OCI-LY1 (cell line): ENCODE measurements at regions not wholly inside any gene's neighbourhood (a gene's known extent, or its start where the extent isn't known, plus 50 kb on each side); places are given as distances from the start of the nearest gene placed in this dataset.

Source experiments
- H2AFZ ChIP-seq: fragments of 200-600 bp; sonication (generic), shearing (Covaris generic); 2 replicates; pipeline ENCODE4 v1.6.0; 2014; ENCODE audit warnings: antibody characterized with exemption, mild to moderate bottlenecking, low read length
- H3F3A ChIP-seq: fragments of 200-600 bp; sonication (generic), shearing (Covaris generic); 2 replicates; pipeline ENCODE4 v1.6.0; 2014; ENCODE audit warnings: mild to moderate bottlenecking, antibody characterized with exemption, low read length, moderate library complexity; ENCODE audit not compliant: insufficient read depth
- H3K27ac ChIP-seq: fragments of 200-600 bp; sonication (generic); 2 replicates; pipeline ENCODE4 v1.5.1; 2014; ENCODE audit warnings: low read length, mixed run types, mild to moderate bottlenecking, low read depth; ENCODE audit not compliant: poor library complexity, severe bottlenecking
- H3K27me3 ChIP-seq: fragments of 200-600 bp; sonication (generic); 2 replicates; pipeline ENCODE4 v1.6.0; 2014; ENCODE audit warnings: antibody characterized with exemption, mild to moderate bottlenecking, low read length, moderate library complexity; ENCODE audit not compliant: insufficient read depth
- H3K36me3 ChIP-seq: fragments of 200-600 bp; sonication (generic); 2 replicates; pipeline ENCODE4 v1.6.1; 2014; ENCODE audit warnings: mild to moderate bottlenecking, antibody characterized with exemption, low read length, moderate library complexity, mixed read lengths; ENCODE audit not compliant: insufficient read depth
- H3K4me1 ChIP-seq: fragments of 200-600 bp; sonication (generic); 2 replicates; pipeline ENCODE4 v1.5.1; 2014; ENCODE audit warnings: mild to moderate bottlenecking, low read length, moderate library complexity; ENCODE audit not compliant: insufficient read depth, severe bottlenecking
- H3K4me2 ChIP-seq: fragments of 200-600 bp; sonication (generic), shearing (Covaris generic); 2 replicates; pipeline ENCODE4 v1.6.1; 2014; ENCODE audit warnings: low read length
- H3K4me3 ChIP-seq: fragments of 200-600 bp; sonication (generic); 2 replicates; pipeline ENCODE4 v1.5.1; 2014; ENCODE audit warnings: low read length, low read depth, mild to moderate bottlenecking, mixed read lengths; ENCODE audit not compliant: poor library complexity, severe bottlenecking
- H3K79me2 ChIP-seq: fragments of 200-600 bp; shearing (Covaris generic); 2 replicates; pipeline ENCODE4 v1.6.1; 2016; ENCODE audit warnings: mixed run types, low read length, mixed read lengths; ENCODE audit not compliant: insufficient read depth
- H3K9ac ChIP-seq: fragments of 200-600 bp; sonication (generic), shearing (Covaris generic); 2 replicates; pipeline ENCODE4 v1.6.1; 2014; ENCODE audit warnings: mild to moderate bottlenecking, low read length, mixed read lengths
- H3K9me2 ChIP-seq: fragments of 200-600 bp; sonication (generic), shearing (Covaris generic); 2 replicates; pipeline ENCODE4 v1.6.1; 2014; ENCODE audit warnings: low read depth, mild to moderate bottlenecking, low read length, mixed read lengths
- H3K9me3 ChIP-seq: fragments of 200-600 bp; shearing (Covaris generic); 2 replicates; pipeline ENCODE4 v1.6.1; 2014; ENCODE audit warnings: low read length, mixed read lengths
- H4K20me1 ChIP-seq: fragments of 200-600 bp; sonication (generic), shearing (Covaris generic); 2 replicates; pipeline ENCODE4 v1.6.0; 2016; ENCODE audit warnings: mild to moderate bottlenecking, low read length; ENCODE audit not compliant: insufficient read depth
- CTCF ChIP-seq: fragments of 200-600 bp; sonication (generic), shearing (Covaris generic); IDR thresholded peaks from 2 replicates; pipeline ENCODE4 v1.5.1; 2017; ENCODE audit warnings: mild to moderate bottlenecking, antibody characterized with exemption, low read length, moderate library complexity, mixed read lengths
- EZH2 ChIP-seq: fragments of 200-600 bp; sonication (generic), shearing (Covaris generic); IDR thresholded peaks from 2 replicates; pipeline ENCODE4 v1.8.0; 2017; ENCODE audit warnings: borderline replicate concordance, mixed run types, mild to moderate bottlenecking, antibody characterized with exemption, low read length, moderate library complexity, mixed read lengths

GRCh38 chr4:18627447-18628005 lies 606.0 kb upstream of the LCORL start:
- Histone ChIP-seq H2AFZ (no peak overlapping the region), H3K27ac (no peak overlapping the region), H3K9me3 (no peaks in the 10 kb centered on the region), H3K27me3 (no peaks in the 10 kb centered on the region), H3K9me2 (no peaks in the 10 kb centered on the region), H3K9ac (no peak overlapping the region), H3K79me2 (no peaks in the 10 kb centered on the region), H3K4me2 (no peak overlapping the region), H3F3A (no peaks in the 10 kb centered on the region), H3K4me1 (no peaks in the 10 kb centered on the region), H4K20me1 (no peaks in the 10 kb centered on the region), H3K36me3 (no peaks in the 10 kb centered on the region), H3K4me3 (no peak overlapping the region)
- TF ChIP-seq EZH2 (no peak), CTCF (no peak)

- Histone ChIP-seq H2AFZ (no peak overlapping the region), H3K9me3 (no peaks in the 10 kb centered on the region), H3K27ac (no peak overlapping the region), H3K36me3 (no peaks in the 10 kb centered on the region), H4K20me1 (no peaks in the 10 kb centered on the region), H3K79me2 (no peaks in the 10 kb centered on the region), H3K4me2 (no peak overlapping the region), H3K27me3 (no peaks in the 10 kb centered on the region), H3K4me3 (no peak overlapping the region), H3F3A (no peaks in the 10 kb centered on the region), H3K9ac (no peak overlapping the region), H3K9me2 (no peaks in the 10 kb centered on the region), H3K4me1 (no peaks in the 10 kb centered on the region)
- no peak for TF ChIP-seq EZH2
- TF ChIP-seq CTCF: no peak
Measured at GRCh38 chr4:18626996-18627395, 605.4 kb upstream of the LCORL start.

- no peak overlapping the region for H2AFZ ChIP-seq
- H3K4me2 ChIP-seq: no peak overlapping the region
- H3K9me2 ChIP-seq: no peaks in the 10 kb centered on the region
- no peaks in the 10 kb centered on the region for H4K20me1 ChIP-seq
- H3K4me3 ChIP-seq: no peak overlapping the region
- no peaks in the 10 kb centered on the region for H3K36me3 ChIP-seq
- TF ChIP-seq CTCF (no peak), EZH2 (no peak)
- H3F3A ChIP-seq: no peaks in the 10 kb centered on the region
- no peaks in the 10 kb centered on the region for H3K4me1 ChIP-seq
- no peak overlapping the region for H3K27ac ChIP-seq
- no peak overlapping the region for H3K9ac ChIP-seq
- no peaks in the 10 kb centered on the region for H3K79me2 ChIP-seq
- H3K9me3 ChIP-seq: no peaks in the 10 kb centered on the region
- H3K27me3 ChIP-seq: no peaks in the 10 kb centered on the region
Measured at GRCh38 chr4:18626366-18626765, 604.8 kb upstream of the LCORL start.
